ENCODE measurements at regions not wholly inside any gene's neighbourhood (a gene's known extent, or its start where the extent isn't known, plus 50 kb on each side); places are given as distances from the start of the nearest gene placed in this dataset.

- TF ChIP-seq, protein P1, sequence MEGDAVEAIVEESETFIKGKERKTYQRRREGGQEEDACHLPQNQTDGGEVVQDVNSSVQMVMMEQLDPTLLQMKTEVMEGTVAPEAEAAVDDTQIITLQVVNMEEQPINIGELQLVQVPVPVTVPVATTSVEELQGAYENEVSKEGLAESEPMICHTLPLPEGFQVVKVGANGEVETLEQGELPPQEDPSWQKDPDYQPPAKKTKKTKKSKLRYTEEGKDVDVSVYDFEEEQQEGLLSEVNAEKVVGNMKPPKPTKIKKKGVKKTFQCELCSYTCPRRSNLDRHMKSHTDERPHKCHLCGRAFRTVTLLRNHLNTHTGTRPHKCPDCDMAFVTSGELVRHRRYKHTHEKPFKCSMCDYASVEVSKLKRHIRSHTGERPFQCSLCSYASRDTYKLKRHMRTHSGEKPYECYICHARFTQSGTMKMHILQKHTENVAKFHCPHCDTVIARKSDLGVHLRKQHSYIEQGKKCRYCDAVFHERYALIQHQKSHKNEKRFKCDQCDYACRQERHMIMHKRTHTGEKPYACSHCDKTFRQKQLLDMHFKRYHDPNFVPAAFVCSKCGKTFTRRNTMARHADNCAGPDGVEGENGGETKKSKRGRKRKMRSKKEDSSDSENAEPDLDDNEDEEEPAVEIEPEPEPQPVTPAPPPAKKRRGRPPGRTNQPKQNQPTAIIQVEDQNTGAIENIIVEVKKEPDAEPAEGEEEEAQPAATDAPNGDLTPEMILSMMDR (IDR thresholded peaks at IDR 0.05; ENCODE audit: extremely low read depth, missing control alignments), result no peak
- no peak for DNase-seq (ENCODE audit: low spot score)
These were observed 133.9 kb downstream of the PLK2 start for GRCh38 chr5:58326022-58326421.

- TF ChIP-seq, protein P1 (IDR thresholded peaks at IDR 0.05; ENCODE audit: extremely low read depth, missing control alignments), result no peak
- no peak for DNase-seq (ENCODE audit: low spot score)
These were observed 137.4 kb downstream of the PLK2 start for GRCh38 chr5:58322453-58322852.

DNA sequence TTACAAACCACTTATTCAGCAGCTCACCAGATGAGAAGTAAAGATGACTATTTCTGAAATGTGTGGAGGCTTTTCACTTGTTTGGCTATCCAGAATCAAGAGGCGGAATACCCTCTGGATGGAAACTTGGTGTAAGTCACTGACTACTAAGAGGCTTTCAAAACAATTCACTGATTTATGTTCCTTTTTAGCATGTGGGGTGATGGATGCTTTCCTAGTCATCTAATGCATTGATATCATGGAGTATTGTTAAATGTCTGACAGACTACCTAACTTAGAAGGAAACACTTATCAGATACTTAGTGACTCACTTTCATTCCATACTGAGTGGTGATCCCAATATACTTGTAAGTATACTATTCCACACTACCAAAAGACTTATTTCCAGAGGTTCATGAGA lies 141.4 kb downstream of the PLK2 start:
- TF ChIP-seq, protein P1 (IDR thresholded peaks at IDR 0.05; ENCODE audit: extremely low read depth, missing control alignments), result no peak
- no peak for DNase-seq (ENCODE audit: low spot score)

GRCh38 chr5:58317808-58318207 lies 142.1 kb downstream of the PLK2 start:
- DNase-seq (ENCODE audit: low spot score), result no peak
- TF ChIP-seq, protein P1 (IDR thresholded peaks at IDR 0.05; ENCODE audit: extremely low read depth, missing control alignments), result no peak

DNA sequence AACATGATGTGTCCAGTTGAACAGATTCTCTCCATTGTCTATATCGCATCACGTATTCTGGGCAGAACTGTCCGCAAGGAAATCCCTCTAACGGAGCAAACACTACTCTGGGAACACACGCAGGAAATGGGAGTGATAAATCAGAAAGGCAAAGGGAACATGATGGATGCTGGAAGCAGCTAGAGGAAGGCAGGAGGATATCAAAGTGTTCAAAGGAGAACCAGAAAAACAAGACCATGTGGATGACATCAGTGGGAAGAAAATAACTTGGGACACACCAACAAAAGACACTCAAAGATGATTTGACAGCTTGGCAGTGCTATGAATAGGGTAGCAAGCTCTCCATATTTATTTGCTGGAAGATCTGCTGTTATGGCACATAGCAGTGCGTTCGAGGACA lies 142.9 kb downstream of the PLK2 start:
- TF ChIP-seq, protein P1 (IDR thresholded peaks at IDR 0.05; ENCODE audit: extremely low read depth, missing control alignments), result no peak

DNA sequence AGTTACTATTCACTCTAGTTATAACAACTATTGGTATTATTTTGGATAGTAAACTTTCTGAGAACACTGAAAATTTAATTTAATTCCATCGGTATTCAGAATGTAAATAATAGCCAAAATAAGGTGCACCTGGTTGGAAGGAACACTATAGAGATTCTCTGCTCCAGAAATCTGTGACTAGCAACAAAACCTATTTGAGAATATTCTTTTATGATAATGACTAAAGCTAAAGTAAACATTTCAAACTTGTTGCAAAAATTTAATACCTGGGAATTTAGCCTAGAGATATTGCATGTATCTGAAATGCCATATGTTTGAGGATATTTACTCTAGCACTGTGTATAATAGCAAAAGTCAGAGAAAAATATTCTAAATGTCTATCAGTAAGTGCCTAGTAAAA lies 144.1 kb downstream of the PLK2 start:
- TF ChIP-seq, protein P1 (IDR thresholded peaks at IDR 0.05; ENCODE audit: extremely low read depth, missing control alignments), result no peak
- no peak for DNase-seq (ENCODE audit: low spot score)

More for the DNA sequence above, 142.9 kb downstream of the PLK2 start:
- DNase-seq (ENCODE audit: low spot score), result no peak

- no peak for DNase-seq (ENCODE audit: low spot score)
- TF ChIP-seq, protein P1 (IDR thresholded peaks at IDR 0.05; ENCODE audit: extremely low read depth, missing control alignments), result no peak
These were observed 145.3 kb downstream of the PLK2 start for GRCh38 chr5:58314356-58315210.

Measured in GM20000 (cell line).